ENCODE measurements at regions not wholly inside any gene's neighbourhood (a gene's known extent, or its start where the extent isn't known, plus 50 kb on each side); places are given as distances from the start of the nearest gene placed in this dataset.

GRCh38 chr6:141744194-141744925, 388.4 kb upstream of the GJE1 start:
- no peak for DNase-seq (ENCODE audit: low read depth)
- TF ChIP-seq CTCF (conservative IDR thresholded peaks at IDR 0.05; ENCODE audit: low read depth, low read length), result no peak

GRCh38 chr6:141736104-141736503, 396.6 kb upstream of the GJE1 start:
- TF ChIP-seq CTCF (conservative IDR thresholded peaks at IDR 0.05; ENCODE audit: low read depth, low read length), result no peak
- no peak for DNase-seq (ENCODE audit: low read depth)
- no peak overlapping the region for H3K4me3 ChIP-seq (ENCODE audit: low read length)

More at GRCh38 chr6:141744194-141744925, 388.4 kb upstream of the GJE1 start:
- H3K4me3 ChIP-seq (ENCODE audit: low read length), result no peak overlapping the region

DNA sequence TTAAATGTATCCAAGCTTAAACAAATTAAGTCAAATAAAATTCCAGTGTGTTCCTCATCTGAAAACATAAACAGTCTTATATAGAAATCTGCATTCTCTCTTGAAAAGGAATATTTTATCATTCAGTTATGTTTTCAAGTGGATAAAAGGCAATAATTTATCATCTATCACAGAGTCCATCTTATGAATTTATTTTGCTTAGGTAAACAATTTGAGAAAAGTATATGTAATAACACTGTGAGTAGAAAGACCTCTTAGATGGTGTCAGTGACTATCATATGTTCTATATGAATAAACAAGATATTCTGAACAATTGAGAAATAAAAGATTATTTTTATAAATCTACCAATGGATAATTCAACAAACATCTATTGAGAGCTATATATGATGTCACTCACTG, 397.6 kb upstream of the GJE1 start:
- no peak overlapping the region for H3K4me3 ChIP-seq (ENCODE audit: low read length)
- no peak for DNase-seq (ENCODE audit: low read depth)
- no peak for TF ChIP-seq CTCF (conservative IDR thresholded peaks at IDR 0.05; ENCODE audit: low read depth, low read length)

DNA sequence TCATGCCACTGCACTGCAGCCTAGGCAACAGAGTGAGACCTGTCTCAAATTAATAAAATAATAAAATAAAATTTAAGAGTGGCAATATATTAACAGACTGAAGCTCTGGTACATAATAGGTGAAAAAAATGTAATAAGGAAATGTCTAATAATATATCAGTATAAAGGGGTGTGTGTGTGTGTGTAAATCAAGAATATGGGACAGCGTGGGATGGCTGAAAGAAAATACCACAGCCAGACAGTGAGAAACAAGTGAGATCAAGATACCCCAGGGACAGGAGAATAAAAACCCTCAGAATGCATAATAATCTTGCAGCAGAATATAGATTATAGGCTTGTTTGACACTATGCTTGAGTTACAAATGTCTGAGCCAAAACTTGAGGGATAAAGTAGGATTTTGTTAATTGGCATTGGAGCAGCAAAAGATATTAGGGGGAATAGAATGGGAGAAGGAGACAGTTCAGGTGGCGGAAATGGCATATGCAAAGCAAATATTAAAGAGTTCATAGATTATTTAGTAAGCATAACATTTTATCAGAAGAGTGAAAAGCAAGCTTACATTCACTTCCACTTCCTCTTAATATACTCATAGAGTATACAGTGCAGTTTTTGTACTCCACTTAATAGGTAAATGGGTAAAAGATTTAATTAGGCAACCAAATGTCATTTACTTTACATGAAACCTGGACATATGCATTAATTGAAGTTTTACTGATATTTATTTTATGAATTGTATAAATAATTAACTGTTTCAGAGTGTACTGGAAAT, 398.5 kb upstream of the GJE1 start:
- no peak for DNase-seq (ENCODE audit: low read depth)
- no peak overlapping the region for H3K4me3 ChIP-seq (ENCODE audit: low read length)
- TF ChIP-seq CTCF (conservative IDR thresholded peaks at IDR 0.05; ENCODE audit: low read depth, low read length), result no peak

GRCh38 chr6:141729146-141729545, 403.6 kb upstream of the GJE1 start:
- no peak for DNase-seq (ENCODE audit: low read depth)
- TF ChIP-seq CTCF (conservative IDR thresholded peaks at IDR 0.05; ENCODE audit: low read depth, low read length), result no peak
- no peak overlapping the region for H3K4me3 ChIP-seq (ENCODE audit: low read length)

DNA sequence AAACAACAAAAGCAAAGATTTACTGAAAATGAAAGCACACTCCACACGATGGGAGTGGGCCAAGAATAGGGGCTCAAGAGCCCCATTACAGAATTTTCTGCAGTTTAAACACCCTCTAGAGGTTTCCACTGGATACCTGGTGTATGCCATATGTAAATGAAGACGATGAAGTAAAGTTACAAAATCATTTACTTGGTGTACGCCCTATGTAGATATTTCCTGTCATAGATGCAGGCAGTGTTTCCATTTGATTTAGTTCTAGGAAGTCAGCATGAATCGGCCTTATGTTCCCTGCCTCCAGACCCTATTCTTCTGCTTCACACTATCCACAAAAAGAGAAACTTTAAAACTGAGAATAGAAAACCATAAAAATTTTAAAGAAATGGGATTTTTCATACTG, 404.4 kb upstream of the GJE1 start:
- no peak overlapping the region for H3K4me3 ChIP-seq (ENCODE audit: low read length)
- TF ChIP-seq CTCF (conservative IDR thresholded peaks at IDR 0.05; ENCODE audit: low read depth, low read length), result no peak
- no peak for DNase-seq (ENCODE audit: low read depth)

- H3K4me3 ChIP-seq (ENCODE audit: low read length), result no peak overlapping the region
- no peak for DNase-seq (ENCODE audit: low read depth)
- no peak for TF ChIP-seq CTCF (conservative IDR thresholded peaks at IDR 0.05; ENCODE audit: low read depth, low read length)
Measured at GRCh38 chr6:141726248-141726647, 406.5 kb upstream of the GJE1 start.
